GM12891 (cell line): ENCODE measurements at regions not wholly inside any gene's neighbourhood (a gene's known extent, or its start where the extent isn't known, plus 50 kb on each side); places are given as distances from the start of the nearest gene placed in this dataset.

Source experiments
- POLR2A ChIP-seq: IDR thresholded peaks from 2 replicates; pipeline ENCODE4 v1.6.1; 2011; ENCODE audit warnings: low read depth, low read length, control low read depth
- TAF1 ChIP-seq: IDR thresholded peaks from 2 replicates; pipeline ENCODE4 v1.6.1; 2011; ENCODE audit warnings: low read depth, low read length, control low read depth

DNA sequence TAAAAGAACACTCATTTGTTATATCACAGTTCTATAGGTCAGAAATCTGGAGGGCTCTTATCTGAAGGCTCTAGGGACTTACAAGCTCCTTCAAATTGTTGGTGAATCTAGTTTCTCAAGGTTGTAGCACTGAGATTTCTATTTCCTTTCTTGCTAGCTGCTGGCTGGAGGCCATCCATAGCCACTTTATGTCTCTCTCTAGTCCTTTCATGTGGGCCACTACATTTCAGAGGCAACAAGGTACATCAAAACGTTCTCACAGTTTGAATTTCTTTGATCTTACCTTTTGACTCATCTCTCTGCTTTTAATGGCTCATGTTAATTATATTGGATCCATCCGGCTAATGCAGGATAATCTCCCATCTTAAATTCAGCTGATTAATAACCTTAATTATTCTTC, 286.8 kb downstream of the DIO2 start:
- TF ChIP-seq TAF1 (no peak), POLR2A (no peak)
